MCF 10A (cell line): ENCODE measurements at regions not wholly inside any gene's neighbourhood (a gene's known extent, or its start where the extent isn't known, plus 50 kb on each side); places are given as distances from the start of the nearest gene placed in this dataset.

Experiments used
- BruUV-seq: library from RNA; stranded (reverse); fragments of 400-500 nt; replicated peaks from 2 replicates; lab custom pipeline; 2021; lab: Mats Ljungman, UMichigan
- CTCF ChIA-PET: fragments of 300-600 bp; sonication (Branson Sonifier 250); formaldehyde crosslinking; extraction: SDS; loops from one replicate; lab custom pipeline; 2021; ENCODE audit warnings: antibody characterized with exemption, inconsistent platforms; lab: Yijun Ruan, JAX
- POLR2A ChIA-PET: fragments of 300-600, 350-650 bp; sonication (Branson Sonifier 250); formaldehyde crosslinking; extraction: SDS; loops from one replicate; lab custom pipeline; 2020; ENCODE audit warnings: antibody characterized with exemption, inconsistent platforms; lab: Yijun Ruan, JAX
- DNase-seq: peaks from one replicate; pipeline ENCODE4 v3.0.0-alpha.2; 2018; ENCODE audit not compliant: unreplicated experiment
- H3K27ac Mint-ChIP-seq: one replicate; pipeline ENCODE4 v1.8.0; 2022; ENCODE audit warnings: mild to moderate bottlenecking, low read depth, mixed read lengths; ENCODE audit not compliant: unreplicated experiment
- H3K27me3 Mint-ChIP-seq: one replicate; pipeline ENCODE4 v1.8.0; 2022; ENCODE audit warnings: mixed read lengths; ENCODE audit not compliant: insufficient read depth, unreplicated experiment
- H3K36me3 Mint-ChIP-seq: one replicate; pipeline ENCODE4 v1.8.0; 2022; ENCODE audit warnings: mild to moderate bottlenecking, moderate library complexity, mixed read lengths; ENCODE audit not compliant: insufficient read depth, unreplicated experiment
- H3K4me1 Mint-ChIP-seq: one replicate; pipeline ENCODE4 v1.8.0; 2022; ENCODE audit warnings: mixed read lengths; ENCODE audit not compliant: insufficient read depth, unreplicated experiment
- H3K4me3 Mint-ChIP-seq: one replicate; pipeline ENCODE4 v1.8.0; 2022; ENCODE audit warnings: mild to moderate bottlenecking, moderate library complexity, mixed read lengths; ENCODE audit not compliant: unreplicated experiment
- H3K9me3 Mint-ChIP-seq: one replicate; pipeline ENCODE4 v1.8.0; 2022; ENCODE audit warnings: mixed read lengths; ENCODE audit not compliant: unreplicated experiment
- intact Hi-C: fragments of 100-400 bp; cut with micrococcal nuclease; formaldehyde crosslinking; loops from 2 replicates; pipeline ENCODE4 v1.14.1; 2022
- TF ChIP-seq, protein P1 (sequence below): fragments of 200-600 bp; IDR thresholded peaks from one replicate; pipeline ENCODE4 v1.8.0; 2022; ENCODE audit warnings: antibody characterized with exemption, mild to moderate bottlenecking; ENCODE audit not compliant: unreplicated experiment

GRCh38 chr20:51298141-51298749 lies 244.3 kb downstream of the NFATC2 start:
- Mint-ChIP-seq H3K4me3 (no peak overlapping the region), H3K27me3 (no peaks in the 10 kb centered on the region), H3K27ac (no peak overlapping the region), H3K4me1 (no peaks in the 10 kb centered on the region), H3K9me3 (no peaks in the 10 kb centered on the region), H3K36me3 (no peaks in the 10 kb centered on the region)
- no TSS peak for BruUV-seq
- TF ChIP-seq, protein P1, sequence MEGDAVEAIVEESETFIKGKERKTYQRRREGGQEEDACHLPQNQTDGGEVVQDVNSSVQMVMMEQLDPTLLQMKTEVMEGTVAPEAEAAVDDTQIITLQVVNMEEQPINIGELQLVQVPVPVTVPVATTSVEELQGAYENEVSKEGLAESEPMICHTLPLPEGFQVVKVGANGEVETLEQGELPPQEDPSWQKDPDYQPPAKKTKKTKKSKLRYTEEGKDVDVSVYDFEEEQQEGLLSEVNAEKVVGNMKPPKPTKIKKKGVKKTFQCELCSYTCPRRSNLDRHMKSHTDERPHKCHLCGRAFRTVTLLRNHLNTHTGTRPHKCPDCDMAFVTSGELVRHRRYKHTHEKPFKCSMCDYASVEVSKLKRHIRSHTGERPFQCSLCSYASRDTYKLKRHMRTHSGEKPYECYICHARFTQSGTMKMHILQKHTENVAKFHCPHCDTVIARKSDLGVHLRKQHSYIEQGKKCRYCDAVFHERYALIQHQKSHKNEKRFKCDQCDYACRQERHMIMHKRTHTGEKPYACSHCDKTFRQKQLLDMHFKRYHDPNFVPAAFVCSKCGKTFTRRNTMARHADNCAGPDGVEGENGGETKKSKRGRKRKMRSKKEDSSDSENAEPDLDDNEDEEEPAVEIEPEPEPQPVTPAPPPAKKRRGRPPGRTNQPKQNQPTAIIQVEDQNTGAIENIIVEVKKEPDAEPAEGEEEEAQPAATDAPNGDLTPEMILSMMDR, result no peak
- CTCF ChIA-PET, result interaction anchor here (0.8 to 13.7 kb wide), 5 partner anchors 9 to 309 kb away, joined by 3 to 810 read pairs (median 4); no protein-coding TSS in a partner anchor
- DNase-seq, result no peak
- intact Hi-C loops, result no loop called here
- POLR2A ChIA-PET, result interaction anchor here (0.6 to 1.0 kb wide), 3 partner anchors 88 to 306 kb away, joined by 3 read pairs; no protein-coding TSS in a partner anchor

GRCh38 chr20:51287628-51288413 lies 254.7 kb downstream of the NFATC2 start:
- ChIA-PET POLR2A (interaction anchor here (0.8 kb wide), 1 partner anchor 171 kb away, joined by 3 read pairs; no protein-coding TSS in a partner anchor), CTCF (interaction anchor here (0.5 to 1.3 kb wide), 3 partner anchors 19 to 629 kb away, joined by 3 to 7 read pairs (median 3); no protein-coding TSS in a partner anchor)
- Mint-ChIP-seq H3K36me3 (no peaks in the 10 kb centered on the region), H3K4me1 (no peaks in the 10 kb centered on the region), H3K9me3 (no peaks in the 10 kb centered on the region), H3K27me3 (no peaks in the 10 kb centered on the region), H3K4me3 (no peak overlapping the region), H3K27ac (no peak overlapping the region)
- no peak for DNase-seq
- intact Hi-C loops, result no loop called here
- BruUV-seq, result no TSS peak
- TF ChIP-seq, protein P1, result no peak

GRCh38 chr20:51286758-51287157 lies 255.8 kb downstream of the NFATC2 start:
- ChIA-PET POLR2A (interaction anchor here (0.8 kb wide), 1 partner anchor 170 kb away, joined by 3 read pairs; no protein-coding TSS in a partner anchor), CTCF (interaction anchor here (0.8 to 1.3 kb wide), 3 partner anchors 16 to 294 kb away, joined by 3 to 4 read pairs (median 3); no protein-coding TSS in a partner anchor)
- TF ChIP-seq, protein P1, result no peak
- no peak for DNase-seq
- BruUV-seq, result no TSS peak
- H3K36me3 Mint-ChIP-seq, result no peaks in the 10 kb centered on the region
- H3K9me3 Mint-ChIP-seq, result no peaks in the 10 kb centered on the region
- intact Hi-C loops, result no loop called here
- H3K27ac Mint-ChIP-seq, result no peak overlapping the region
- H3K4me3 Mint-ChIP-seq, result no peak overlapping the region
- H3K27me3 Mint-ChIP-seq, result no peaks in the 10 kb centered on the region
- H3K4me1 Mint-ChIP-seq, result no peaks in the 10 kb centered on the region

- Mint-ChIP-seq H3K27ac (no peak overlapping the region), H3K4me3 (no peak overlapping the region), H3K27me3 (no peaks in the 10 kb centered on the region), H3K36me3 (no peaks in the 10 kb centered on the region), H3K9me3 (no peaks in the 10 kb centered on the region), H3K4me1 (no peaks in the 10 kb centered on the region)
- POLR2A ChIA-PET, result no interaction called here
- TF ChIP-seq, protein P1, result no peak
- BruUV-seq, result no TSS peak
- CTCF ChIA-PET, result interaction anchor here (1.1 to 1.3 kb wide), 2 partner anchors 21 to 270 kb away, joined by 3 to 4 read pairs; no protein-coding TSS in a partner anchor
- no peak for DNase-seq
- intact Hi-C loops, result no loop called here
Observed at GRCh38 chr20:51285684-51286083, 256.8 kb downstream of the NFATC2 start.
